Calu3 (cell line): ENCODE measurements at regions not wholly inside any gene's neighbourhood (a gene's known extent, or its start where the extent isn't known, plus 50 kb on each side); places are given as distances from the start of the nearest gene placed in this dataset.

ENCODE experiments used
- BruUV-seq: library from RNA; stranded (reverse); fragments of 400-500 nt; replicated peaks from 2 replicates; lab custom pipeline; 2021; lab: Mats Ljungman, UMichigan
- CTCF ChIA-PET: fragments of 300-600 bp; sonication (Branson Sonifier 250); formaldehyde crosslinking; loops from one replicate; lab custom pipeline; 2022; ENCODE audit warnings: antibody characterized with exemption; lab: Charles Lee
- DNase-seq: peaks from one replicate; pipeline ENCODE4 v3.0.0; 2022
- H3K27ac Mint-ChIP-seq: one replicate; pipeline ENCODE4 v1.8.0; 2022; ENCODE audit warnings: mixed read lengths; ENCODE audit not compliant: unreplicated experiment
- H3K27me3 Mint-ChIP-seq: one replicate; pipeline ENCODE4 v1.8.0; 2022; ENCODE audit warnings: mixed read lengths; ENCODE audit not compliant: unreplicated experiment
- H3K36me3 Mint-ChIP-seq: one replicate; pipeline ENCODE4 v1.8.0; 2022; ENCODE audit warnings: mild to moderate bottlenecking, moderate library complexity, mixed read lengths; ENCODE audit not compliant: insufficient read depth, unreplicated experiment
- H3K4me1 Mint-ChIP-seq: one replicate; pipeline ENCODE4 v1.8.0; 2022; ENCODE audit warnings: mild to moderate bottlenecking, low read depth, mixed read lengths; ENCODE audit not compliant: unreplicated experiment
- H3K4me3 Mint-ChIP-seq: one replicate; pipeline ENCODE4 v1.8.0; 2022; ENCODE audit warnings: mild to moderate bottlenecking, low read depth, moderate library complexity, mixed read lengths; ENCODE audit not compliant: unreplicated experiment
- H3K9me3 Mint-ChIP-seq: one replicate; pipeline ENCODE4 v1.8.0; 2022; ENCODE audit warnings: low read depth, mixed read lengths; ENCODE audit not compliant: unreplicated experiment
- CTCF ChIP-seq: fragments of 200-600 bp; IDR thresholded peaks from one replicate; pipeline ENCODE4 v1.8.0; 2022; ENCODE audit warnings: antibody characterized with exemption; ENCODE audit not compliant: unreplicated experiment
- intact Hi-C: fragments of 100-400 bp; cut with micrococcal nuclease; formaldehyde crosslinking; loops from one replicate; pipeline ENCODE4 v1.10.0; 2022; ENCODE audit not compliant: unreplicated experiment

GRCh38 chr5:136811551-136811950, 446.2 kb upstream of the TRPC7 start:
- H3K36me3 Mint-ChIP-seq, result no peaks in the 10 kb centered on the region
- no peak for TF ChIP-seq CTCF
- peaks cover 9% of the 10 kb centered on the region for H3K4me1 Mint-ChIP-seq
- intact Hi-C loops, result no loop called here
- H3K4me3 Mint-ChIP-seq, result no peak overlapping the region
- H3K27ac Mint-ChIP-seq, result no peak overlapping the region
- no TSS peak for BruUV-seq
- peaks cover 9% of the 10 kb centered on the region for H3K27me3 Mint-ChIP-seq
- no peaks in the 10 kb centered on the region for H3K9me3 Mint-ChIP-seq
- CTCF ChIA-PET, result no interaction called here
- no peak for DNase-seq

- intact Hi-C loops, result no loop called here
- H3K27ac Mint-ChIP-seq, result no peak overlapping the region
- peaks cover 4% of the 10 kb centered on the region for H3K27me3 Mint-ChIP-seq
Observed at GRCh38 chr5:136811086-136811485, 445.7 kb upstream of the TRPC7 start.

GRCh38 chr5:136810261-136810801, 445.0 kb upstream of the TRPC7 start:
- H3K4me3 Mint-ChIP-seq, result no peak overlapping the region
- CTCF ChIA-PET, result interaction anchor here (0.6 kb wide), 1 partner anchor 258 kb away, joined by 3 read pairs; no protein-coding TSS in a partner anchor

More at GRCh38 chr5:136811086-136811485, 445.7 kb upstream of the TRPC7 start:
- no peak for DNase-seq
- no peaks in the 10 kb centered on the region for H3K9me3 Mint-ChIP-seq
- no peak for TF ChIP-seq CTCF
- no peak overlapping the region for H3K4me3 Mint-ChIP-seq
- no peaks in the 10 kb centered on the region for H3K36me3 Mint-ChIP-seq
- CTCF ChIA-PET, result no interaction called here
- peaks cover 9% of the 10 kb centered on the region for H3K4me1 Mint-ChIP-seq
- BruUV-seq, result no TSS peak

GRCh38 chr5:136809382-136809781, 444.0 kb upstream of the TRPC7 start:
- BruUV-seq, result no TSS peak
- no peaks in the 10 kb centered on the region for H3K27me3 Mint-ChIP-seq

More at GRCh38 chr5:136810261-136810801, 445.0 kb upstream of the TRPC7 start:
- TF ChIP-seq CTCF, result no peak
- Mint-ChIP-seq H3K36me3 (no peaks in the 10 kb centered on the region), H3K9me3 (no peaks in the 10 kb centered on the region), H3K27me3 (no peaks in the 10 kb centered on the region), H3K4me1 (peaks cover 9% of the 10 kb centered on the region), H3K27ac (no peak overlapping the region)
- DNase-seq, result no peak
- intact Hi-C loops, result no loop called here
- no TSS peak for BruUV-seq

More at GRCh38 chr5:136809382-136809781, 444.0 kb upstream of the TRPC7 start:
- Mint-ChIP-seq H3K36me3 (no peaks in the 10 kb centered on the region), H3K27ac (no peak overlapping the region), H3K4me3 (peak overlapping the region; percentile 13), H3K4me1 (peaks cover 9% of the 10 kb centered on the region), H3K9me3 (no peaks in the 10 kb centered on the region)
- intact Hi-C loops, result loop anchor here (10.0 kb wide), 1 partner anchor 515 kb away; no protein-coding TSS in a partner anchor
- CTCF ChIA-PET, result no interaction called here
- no peak for TF ChIP-seq CTCF
- DNase-seq, result no peak
